Fibroblast of lung (primary cell): ENCODE measurements at regions not wholly inside any gene's neighbourhood (a gene's known extent, or its start where the extent isn't known, plus 50 kb on each side); places are given as distances from the start of the nearest gene placed in this dataset.
"Not testable (repeated sequence)": the region's sequence is repeated elsewhere in the genome, so short reads cannot be mapped to it uniquely, and the experiment has no call there.

ENCODE experiments used
- DNase-seq, 2 donors: peaks; one replicate each; pipeline versions ENCODE4 v3.0.0 to v3.0.0-alpha.2; 2010; ENCODE audit warnings: low read depth in 2 of 2
- H2AFZ ChIP-seq: 2 replicates; pipeline ENCODE4 v1.5.1; 2012; ENCODE audit warnings: low read length, control low read depth, inconsistent platforms
- H3K27ac ChIP-seq: 2 replicates; pipeline ENCODE4 v1.5.1; 2011; ENCODE audit warnings: low read length, control low read depth; ENCODE audit not compliant: insufficient read depth
- H3K27me3 ChIP-seq: 2 replicates; pipeline ENCODE4 v1.5.1; 2011; ENCODE audit warnings: mild to moderate bottlenecking, low read length; ENCODE audit not compliant: control insufficient read depth, insufficient read depth
- H3K36me3 ChIP-seq: 2 replicates; pipeline ENCODE4 v1.5.1; 2011; ENCODE audit warnings: low read length; ENCODE audit not compliant: control insufficient read depth, insufficient read depth
- H3K4me1 ChIP-seq: 2 replicates; pipeline ENCODE4 v1.5.1; 2011; ENCODE audit warnings: low read length; ENCODE audit not compliant: control insufficient read depth, insufficient read depth; ENCODE audit errors: extremely low read depth
- H3K4me2 ChIP-seq: 2 replicates; pipeline ENCODE4 v1.5.1; 2011; ENCODE audit warnings: low read length, control low read depth; ENCODE audit not compliant: insufficient read depth; ENCODE audit errors: extremely low read depth
- H3K4me3 ChIP-seq, 4 experiments: fragments of 200-600 bp in 1 of 4; sonication (generic) in 1 of 4; replicated peaks in 1 of 4; 2 replicates each; pipeline ENCODE4 v1.5.1; 2011 to 2016; ENCODE audit warnings: low read length in 4 of 4, low read depth in 3 of 4, mild to moderate bottlenecking in 3 of 4, control low read depth in 2 of 4, inconsistent platforms in 1 of 4, mixed read lengths in 1 of 4; ENCODE audit not compliant: insufficient read depth in 1 of 4; ENCODE audit errors: control extremely low read depth in 1 of 4
- H3K79me2 ChIP-seq: 2 replicates; pipeline ENCODE4 v1.5.1; 2012; ENCODE audit warnings: mild to moderate bottlenecking, low read length, inconsistent platforms; ENCODE audit not compliant: control insufficient read depth, insufficient read depth
- H3K9ac ChIP-seq: 2 replicates; pipeline ENCODE4 v1.5.1; 2011; ENCODE audit warnings: mild to moderate bottlenecking, low read length, control low read depth; ENCODE audit not compliant: insufficient read depth
- H3K9me3 ChIP-seq: 2 replicates; pipeline ENCODE4 v1.5.1; 2012; ENCODE audit warnings: low read depth, low read length; ENCODE audit not compliant: control insufficient read depth, insufficient read depth
- H4K20me1 ChIP-seq: 2 replicates; pipeline ENCODE4 v1.5.1; 2011; ENCODE audit warnings: low read length; ENCODE audit not compliant: control insufficient read depth, insufficient read depth; ENCODE audit errors: extremely low read depth
- CTCF ChIP-seq, 2 donors: IDR thresholded peaks in 1 of 2; conservative IDR thresholded peaks in 1 of 2; 1 replicate in 1 of 2; 2 replicates in 1 of 2; pipeline ENCODE4 v1.5.1; 2011 to 2012; ENCODE audit warnings: low read length in 2 of 2, control low read depth in 1 of 2, inconsistent platforms in 1 of 2, low read depth in 1 of 2, mild to moderate bottlenecking in 1 of 2
- EZH2 ChIP-seq: IDR thresholded peaks from 2 replicates; pipeline ENCODE4 v1.5.1; 2012; ENCODE audit warnings: low read length, control low read depth, mild to moderate bottlenecking; ENCODE audit errors: missing control alignments

GRCh38 chr9:72454871-72455491, 66.4 kb upstream of the TMC1 start:
- no peak overlapping the region for H3K27ac ChIP-seq
- H2AFZ ChIP-seq = no peak overlapping the region
- no peaks in the 10 kb centered on the region for H3K27me3 ChIP-seq
- H3K4me3 ChIP-seq = no peak overlapping the region
- no peaks in the 10 kb centered on the region for H3K36me3 ChIP-seq
- H3K4me1 ChIP-seq = no peaks in the 10 kb centered on the region
- no peak overlapping the region for H3K9ac ChIP-seq
- H3K9me3 ChIP-seq = no peaks in the 10 kb centered on the region
- no peaks in the 10 kb centered on the region for H3K79me2 ChIP-seq
- no peaks in the 10 kb centered on the region for H4K20me1 ChIP-seq
- no peak for TF ChIP-seq EZH2
- TF ChIP-seq CTCF (conservative IDR thresholded peaks at IDR 0.05 in 1 of 2, IDR thresholded peaks at IDR 0.05 in 1 of 2; ENCODE audit: low read depth in 1 of 2, low read length in 2 of 2) = no peak
- H3K4me2 ChIP-seq = no peak overlapping the region
- no peak for DNase-seq

- no peak overlapping the region for H3K4me3 ChIP-seq
- no peak overlapping the region for H2AFZ ChIP-seq
- DNase-seq = no peak
- H3K27ac ChIP-seq = no peak overlapping the region
- no peaks in the 10 kb centered on the region for H3K27me3 ChIP-seq
- no peak overlapping the region for H3K9ac ChIP-seq
- H3K4me1 ChIP-seq = no peaks in the 10 kb centered on the region
- no peaks in the 10 kb centered on the region for H3K36me3 ChIP-seq
- H3K79me2 ChIP-seq = no peaks in the 10 kb centered on the region
- TF ChIP-seq EZH2 = no peak
- no peak for TF ChIP-seq CTCF (conservative IDR thresholded peaks at IDR 0.05 in 1 of 2, IDR thresholded peaks at IDR 0.05 in 1 of 2; ENCODE audit: low read depth in 1 of 2, low read length in 2 of 2)
- H4K20me1 ChIP-seq = no peaks in the 10 kb centered on the region
- no peaks in the 10 kb centered on the region for H3K9me3 ChIP-seq
- no peak overlapping the region for H3K4me2 ChIP-seq
Observed at GRCh38 chr9:72453797-72454196, 67.6 kb upstream of the TMC1 start.

- DNase-seq, H3K27ac ChIP-seq, H3K79me2 ChIP-seq, H3K9me3 ChIP-seq, H2AFZ ChIP-seq, H3K4me2 ChIP-seq, H4K20me1 ChIP-seq, H3K36me3 ChIP-seq, H3K4me3 ChIP-seq, H3K9ac ChIP-seq, H3K27me3 ChIP-seq: not testable (repeated sequence)
- peaks cover 14% of the 10 kb centered on the region for H3K4me1 ChIP-seq
Observed at GRCh38 chr9:72446241-72446640, 75.2 kb upstream of the TMC1 start.
